Mucosa of stomach (tissue), 1 donor: ENCODE measurements at regions not wholly inside any gene's neighbourhood (a gene's known extent, or its start where the extent isn't known, plus 50 kb on each side); places are given as distances from the start of the nearest gene placed in this dataset.

Experiments
- H3K27me3 ChIP-seq: one replicate; pipeline ENCODE4 v1.7.0; 2013; ENCODE audit warnings: mild to moderate bottlenecking, low read length; ENCODE audit not compliant: control insufficient read depth, insufficient read depth
- H3K36me3 ChIP-seq: one replicate; pipeline ENCODE4 v1.7.0; 2013; ENCODE audit warnings: low read length; ENCODE audit not compliant: control insufficient read depth, insufficient read depth
- H3K4me1 ChIP-seq: one replicate; pipeline ENCODE4 v1.7.0; 2013; ENCODE audit warnings: mild to moderate bottlenecking, low read length; ENCODE audit not compliant: control insufficient read depth, insufficient read depth
- H3K4me3 ChIP-seq: one replicate; pipeline ENCODE4 v1.7.0; 2013; ENCODE audit warnings: low read length
- H3K9ac ChIP-seq: one replicate; pipeline ENCODE4 v1.7.0; 2013; ENCODE audit warnings: mild to moderate bottlenecking, low read length, moderate library complexity
- H3K9me3 ChIP-seq: one replicate; pipeline ENCODE4 v1.7.0; 2013; ENCODE audit warnings: mild to moderate bottlenecking, low read length, moderate library complexity; ENCODE audit not compliant: control insufficient read depth
- donor health status: Pancreatic carcinoma.

DNA sequence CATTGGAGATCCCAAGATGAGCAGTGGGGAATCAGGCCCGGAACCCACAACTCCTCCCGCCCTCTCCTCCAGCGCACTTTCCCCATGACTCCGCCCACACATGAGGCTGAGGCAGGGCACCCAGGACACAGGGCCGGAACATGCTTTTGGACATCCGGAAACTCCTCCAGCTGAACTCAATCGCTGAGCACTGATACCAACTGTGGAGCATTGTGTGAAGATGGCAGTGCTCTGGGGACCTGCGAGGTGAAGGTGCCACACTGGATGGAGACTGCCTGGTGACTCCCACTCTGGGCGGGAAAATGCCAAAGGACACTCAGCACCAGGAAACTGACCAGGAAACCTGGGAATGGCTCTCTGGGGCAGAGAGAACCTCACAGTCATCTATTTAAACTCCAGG, 189.1 kb downstream of the FAM43A start:
- no peaks in the 10 kb centered on the region for H3K27me3 ChIP-seq
- H3K36me3 ChIP-seq: no peaks in the 10 kb centered on the region
- no peak overlapping the region for H3K4me3 ChIP-seq
- peaks cover 61% of the 10 kb centered on the region for H3K4me1 ChIP-seq
- H3K9ac ChIP-seq: no peak overlapping the region
- no peaks in the 10 kb centered on the region for H3K9me3 ChIP-seq

- H3K9me3 ChIP-seq: no peaks in the 10 kb centered on the region
- H3K9ac ChIP-seq: no peak overlapping the region
- H3K4me1 ChIP-seq: peaks cover 66% of the 10 kb centered on the region
- no peaks in the 10 kb centered on the region for H3K27me3 ChIP-seq
- no peaks in the 10 kb centered on the region for H3K36me3 ChIP-seq
- H3K4me3 ChIP-seq: no peak overlapping the region
Measured at GRCh38 chr3:194875581-194876402, 190.1 kb downstream of the FAM43A start.

- H3K9me3 ChIP-seq: no peaks in the 10 kb centered on the region
- H3K4me1 ChIP-seq: peaks cover 66% of the 10 kb centered on the region
- no peaks in the 10 kb centered on the region for H3K27me3 ChIP-seq
- no peak overlapping the region for H3K9ac ChIP-seq
- H3K4me3 ChIP-seq: no peak overlapping the region
- no peaks in the 10 kb centered on the region for H3K36me3 ChIP-seq
Measured at GRCh38 chr3:194876403-194877095, 190.9 kb downstream of the FAM43A start.

- Histone ChIP-seq H3K4me3 (no peak overlapping the region), H3K36me3 (no peaks in the 10 kb centered on the region), H3K4me1 (peaks cover 66% of the 10 kb centered on the region), H3K9ac (no peak overlapping the region), H3K27me3 (no peaks in the 10 kb centered on the region), H3K9me3 (no peaks in the 10 kb centered on the region)
Measured at GRCh38 chr3:194877291-194878119, 191.8 kb downstream of the FAM43A start.

- Histone ChIP-seq H3K9ac (peak overlapping the region; percentile 54), H3K27me3 (no peaks in the 10 kb centered on the region), H3K9me3 (no peaks in the 10 kb centered on the region), H3K4me1 (peaks cover 65% of the 10 kb centered on the region), H3K36me3 (no peaks in the 10 kb centered on the region), H3K4me3 (no peak overlapping the region)
Measured at GRCh38 chr3:194879126-194879877, 193.6 kb downstream of the FAM43A start.

GRCh38 chr3:194879991-194880939, 194.6 kb downstream of the FAM43A start:
- Histone ChIP-seq H3K9ac (peak overlapping the region; percentile 54), H3K36me3 (no peaks in the 10 kb centered on the region), H3K4me3 (peak overlapping the region; percentile 10), H3K9me3 (no peaks in the 10 kb centered on the region), H3K27me3 (no peaks in the 10 kb centered on the region), H3K4me1 (peaks cover 65% of the 10 kb centered on the region)

- Histone ChIP-seq H3K9me3 (no peaks in the 10 kb centered on the region), H3K9ac (peak overlapping the region; percentile 54), H3K4me3 (peak overlapping the region; percentile 10), H3K27me3 (no peaks in the 10 kb centered on the region), H3K36me3 (no peaks in the 10 kb centered on the region), H3K4me1 (peaks cover 65% of the 10 kb centered on the region)
Measured at GRCh38 chr3:194880940-194881925, 195.6 kb downstream of the FAM43A start.

DNA sequence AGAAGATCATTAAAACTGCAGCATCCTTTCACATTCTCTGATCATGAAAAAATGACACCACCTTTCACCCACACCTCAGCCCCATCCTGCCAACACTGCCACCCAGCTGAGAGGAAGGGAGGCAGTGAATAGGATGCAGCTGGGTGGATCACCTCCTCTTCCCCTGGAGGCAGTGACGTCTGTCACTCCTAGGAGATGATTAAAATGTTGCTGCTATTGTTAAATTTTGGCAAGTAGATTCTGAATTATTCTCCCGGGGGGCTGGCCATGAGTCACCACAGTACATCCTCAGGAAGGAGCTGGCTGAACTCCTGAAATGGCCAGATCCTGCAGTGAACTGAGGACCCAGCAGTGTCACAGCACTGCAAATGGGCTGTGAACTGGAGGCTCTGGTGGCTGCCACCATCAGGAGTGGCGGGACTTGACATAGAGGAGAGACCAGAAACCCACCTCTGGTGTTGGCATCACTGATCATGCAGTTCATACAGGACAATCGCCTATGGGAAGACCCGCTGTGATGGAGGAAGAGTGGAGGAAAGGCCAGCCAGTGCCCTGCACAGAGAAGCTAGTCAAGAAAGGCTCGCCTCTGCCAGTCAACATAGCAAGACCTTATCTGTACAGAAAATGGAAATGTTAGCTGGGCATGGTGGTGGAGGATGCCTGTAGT, 199.1 kb downstream of the FAM43A start:
- Histone ChIP-seq H3K9me3 (no peaks in the 10 kb centered on the region), H3K9ac (no peak overlapping the region), H3K4me1 (peaks cover 38% of the 10 kb centered on the region), H3K27me3 (no peaks in the 10 kb centered on the region), H3K4me3 (no peak overlapping the region), H3K36me3 (no peaks in the 10 kb centered on the region)

- H3K36me3 ChIP-seq: no peaks in the 10 kb centered on the region
- no peaks in the 10 kb centered on the region for H3K9me3 ChIP-seq
- no peak overlapping the region for H3K9ac ChIP-seq
- no peak overlapping the region for H3K4me3 ChIP-seq
- no peaks in the 10 kb centered on the region for H3K27me3 ChIP-seq
- peaks cover 28% of the 10 kb centered on the region for H3K4me1 ChIP-seq
Measured at GRCh38 chr3:194885766-194886165, 200.1 kb downstream of the FAM43A start.

DNA sequence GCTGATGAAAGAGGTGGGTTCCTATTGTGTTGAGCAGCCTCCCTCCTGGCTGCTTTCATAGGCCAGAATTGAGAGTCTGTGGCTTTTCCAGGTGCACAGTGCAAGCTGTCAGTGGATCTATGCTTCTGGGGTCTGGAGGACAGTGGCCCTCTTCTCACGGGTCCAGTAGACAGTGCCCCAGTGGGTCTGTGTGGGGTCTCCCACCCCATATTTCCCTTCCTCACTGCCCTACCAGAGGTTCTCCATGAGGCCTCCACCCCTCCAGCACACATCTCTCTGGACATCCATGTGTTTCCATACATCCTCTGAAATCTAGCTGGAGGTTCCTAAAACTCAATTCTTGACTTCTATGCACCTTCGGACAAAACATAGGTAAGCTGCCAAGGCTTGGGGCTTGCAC, 201.2 kb downstream of the FAM43A start:
- H3K36me3 ChIP-seq: no peaks in the 10 kb centered on the region
- H3K27me3 ChIP-seq: no peaks in the 10 kb centered on the region
- peaks cover 17% of the 10 kb centered on the region for H3K4me1 ChIP-seq
- H3K9ac ChIP-seq: no peak overlapping the region
- no peaks in the 10 kb centered on the region for H3K9me3 ChIP-seq
- no peak overlapping the region for H3K4me3 ChIP-seq
